ENCODE measurements at regions not wholly inside any gene's neighbourhood (a gene's known extent, or its start where the extent isn't known, plus 50 kb on each side); places are given as distances from the start of the nearest gene placed in this dataset.

- Histone ChIP-seq H3K4me2 (no peak overlapping the region), H4K20me1 (ENCODE audit: insufficient read depth) (no peaks in the 10 kb centered on the region), H3K4me1 (ENCODE audit: control insufficient read depth in 1 of 2, insufficient read depth in 2 of 2, low read depth in 1 of 2, low read length in 1 of 2) (no peaks in the 10 kb centered on the region), H2AFZ (ENCODE audit: low read depth) (no peak overlapping the region), H3K9ac (no peak overlapping the region), H3K27ac (ENCODE audit: low read depth in 2 of 2, low read length in 1 of 2) (no peak overlapping the region), H3K79me2 (ENCODE audit: insufficient read depth) (no peaks in the 10 kb centered on the region), H3K27me3 (ENCODE audit: insufficient read depth) (no peaks in the 10 kb centered on the region), H3K4me3 (ENCODE audit: low read depth in 2 of 2, low read length in 1 of 2) (no peak overlapping the region), H3F3A (replicated peaks; ENCODE audit: insufficient read depth) (no peaks in the 10 kb centered on the region), H3K9me2 (0 out of 2 replicates have a peak, but pooled peaks cover 3% of the 10 kb centered on the region), H3K36me3 (replicated peaks in 1 of 2; ENCODE audit: control insufficient read depth in 1 of 2, insufficient read depth in 2 of 2, low read length in 1 of 2) (no peaks in the 10 kb centered on the region), H3K9me3 (no peaks in the 10 kb centered on the region)
- ChIA-PET POLR2A (no interaction called here), CTCF (no interaction called here)
- DNase-seq = no peak
- TF ChIP-seq CHD2 (IDR thresholded peaks at IDR 0.05; ENCODE audit: low read length, partially characterized antibody) = no peak
- WGBS (ENCODE audit: low lambda C conversion rate) = 76% methylated on average over 1 of the region's 1 CpG
Measured at GRCh38 chr12:88882662-88883061, 302.4 kb upstream of the KITLG start.

- no peaks in the 10 kb centered on the region for H3K9me3 ChIP-seq
- H3K36me3 ChIP-seq (replicated peaks in 1 of 2; ENCODE audit: control insufficient read depth in 1 of 2, insufficient read depth in 2 of 2, low read length in 1 of 2) = no peaks in the 10 kb centered on the region
- no peaks in the 10 kb centered on the region for H3K4me1 ChIP-seq (ENCODE audit: control insufficient read depth in 1 of 2, insufficient read depth in 2 of 2, low read depth in 1 of 2, low read length in 1 of 2)
- ChIA-PET CTCF (interaction anchor here (0.7 kb wide), 1 partner anchor 918 kb away, joined by 3 read pairs; no protein-coding TSS in a partner anchor), POLR2A (no interaction called here)
- H3K4me2 ChIP-seq = no peak overlapping the region
- WGBS (ENCODE audit: low lambda C conversion rate) = 39% methylated on average over 2 of the region's 2 CpGs
- H3K9ac ChIP-seq = no peak overlapping the region
- H4K20me1 ChIP-seq (ENCODE audit: insufficient read depth) = no peaks in the 10 kb centered on the region
- no peak for DNase-seq
- no peak overlapping the region for H3K27ac ChIP-seq (ENCODE audit: low read depth in 2 of 2, low read length in 1 of 2)
- no peaks in the 10 kb centered on the region for H3F3A ChIP-seq (replicated peaks; ENCODE audit: insufficient read depth)
- no peaks in the 10 kb centered on the region for H3K27me3 ChIP-seq (ENCODE audit: insufficient read depth)
- H3K4me3 ChIP-seq (ENCODE audit: low read depth in 2 of 2, low read length in 1 of 2) = no peak overlapping the region
- TF ChIP-seq CTCF (IDR thresholded peaks at IDR 0.05) = no peak
- TF ChIP-seq PBX3 (IDR thresholded peaks at IDR 0.05) = no peak
- no peak for TF ChIP-seq GABPA (IDR thresholded peaks at IDR 0.05; ENCODE audit: low read depth)
- no peak for TF ChIP-seq EP300 (IDR thresholded peaks at IDR 0.05; ENCODE audit: borderline replicate concordance in 1 of 2, low read depth in 1 of 2, low read length in 1 of 2)
- no peak for TF ChIP-seq USF1 (IDR thresholded peaks at IDR 0.05; ENCODE audit: borderline replicate concordance, low read depth)
- TF ChIP-seq POLR2AphosphoS5 (IDR thresholded peaks at IDR 0.05; ENCODE audit: low read depth, low read length) = no peak
- TF ChIP-seq JUND (IDR thresholded peaks at IDR 0.05) = no peak
- TF ChIP-seq RCOR1 (IDR thresholded peaks at IDR 0.05; ENCODE audit: low read length) = no peak
- TF ChIP-seq RAD21 (IDR thresholded peaks at IDR 0.05; ENCODE audit: low read length) = no peak
- TF ChIP-seq MEF2A (IDR thresholded peaks at IDR 0.05; ENCODE audit: borderline replicate concordance, low read depth) = no peak
- no peaks in the 10 kb centered on the region for H3K79me2 ChIP-seq (ENCODE audit: insufficient read depth)
- H2AFZ ChIP-seq (ENCODE audit: low read depth) = no peak overlapping the region
- 0 out of 2 replicates have a peak, but pooled peaks cover 3% of the 10 kb centered on the region for H3K9me2 ChIP-seq
Measured at GRCh38 chr12:88880051-88880450, 299.8 kb upstream of the KITLG start.
